ENCODE measurements at regions not wholly inside any gene's neighbourhood (a gene's known extent, or its start where the extent isn't known, plus 50 kb on each side); places are given as distances from the start of the nearest gene placed in this dataset.

DNA sequence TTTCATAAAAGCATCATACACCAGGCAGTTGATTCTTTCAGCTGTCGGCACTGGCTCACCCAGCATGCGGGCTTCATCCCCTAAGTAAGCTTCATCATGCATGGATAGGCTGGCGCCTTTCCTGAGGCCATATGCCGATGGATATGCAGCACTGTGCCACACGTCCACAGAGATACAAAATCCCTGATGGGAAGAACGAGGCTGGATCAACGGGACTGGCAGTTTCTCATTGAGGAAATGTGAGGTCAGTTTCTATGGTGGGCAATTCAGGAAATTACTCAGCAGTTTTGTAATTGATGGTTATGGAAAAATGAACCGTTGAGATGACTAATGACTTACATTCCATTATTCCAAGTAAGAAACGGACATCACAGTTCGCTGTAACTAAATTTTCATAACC lies 453.8 kb downstream of the TMEM121 start:
- TF ChIP-seq, protein P1, sequence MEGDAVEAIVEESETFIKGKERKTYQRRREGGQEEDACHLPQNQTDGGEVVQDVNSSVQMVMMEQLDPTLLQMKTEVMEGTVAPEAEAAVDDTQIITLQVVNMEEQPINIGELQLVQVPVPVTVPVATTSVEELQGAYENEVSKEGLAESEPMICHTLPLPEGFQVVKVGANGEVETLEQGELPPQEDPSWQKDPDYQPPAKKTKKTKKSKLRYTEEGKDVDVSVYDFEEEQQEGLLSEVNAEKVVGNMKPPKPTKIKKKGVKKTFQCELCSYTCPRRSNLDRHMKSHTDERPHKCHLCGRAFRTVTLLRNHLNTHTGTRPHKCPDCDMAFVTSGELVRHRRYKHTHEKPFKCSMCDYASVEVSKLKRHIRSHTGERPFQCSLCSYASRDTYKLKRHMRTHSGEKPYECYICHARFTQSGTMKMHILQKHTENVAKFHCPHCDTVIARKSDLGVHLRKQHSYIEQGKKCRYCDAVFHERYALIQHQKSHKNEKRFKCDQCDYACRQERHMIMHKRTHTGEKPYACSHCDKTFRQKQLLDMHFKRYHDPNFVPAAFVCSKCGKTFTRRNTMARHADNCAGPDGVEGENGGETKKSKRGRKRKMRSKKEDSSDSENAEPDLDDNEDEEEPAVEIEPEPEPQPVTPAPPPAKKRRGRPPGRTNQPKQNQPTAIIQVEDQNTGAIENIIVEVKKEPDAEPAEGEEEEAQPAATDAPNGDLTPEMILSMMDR (IDR thresholded peaks at IDR 0.05) = no peak
- no peak for TF ChIP-seq EZH2 (IDR thresholded peaks at IDR 0.05; ENCODE audit: borderline replicate concordance, insufficient read depth, low read depth, low read length, poor library complexity, severe bottlenecking)
